ENCODE measurements at regions not wholly inside any gene's neighbourhood (a gene's known extent, or its start where the extent isn't known, plus 50 kb on each side); places are given as distances from the start of the nearest gene placed in this dataset.

DNA sequence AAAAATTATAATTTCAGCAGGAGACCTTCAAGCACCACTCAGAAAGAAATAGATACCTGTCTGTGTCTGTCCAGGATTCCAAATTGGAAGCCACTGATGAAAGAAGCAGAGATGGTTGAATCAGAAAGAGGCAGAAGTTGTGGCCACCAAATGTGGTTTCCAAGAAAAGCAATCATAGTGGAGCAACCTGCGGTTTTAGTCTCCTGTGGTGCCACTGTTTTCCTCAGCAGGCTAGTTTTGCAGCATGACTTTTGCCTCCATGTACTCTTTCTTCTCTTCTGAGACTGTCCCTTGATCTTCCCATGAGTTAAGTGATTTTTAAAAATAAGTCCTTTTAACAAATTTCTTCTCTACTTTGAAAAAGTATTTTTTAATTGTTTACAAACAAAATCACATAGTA, 535.8 kb downstream of the CYLC2 start:
- H3K36me3 ChIP-seq (replicated peaks; ENCODE audit: low read depth, low read length) = no peaks in the 10 kb centered on the region
- H3K4me3 ChIP-seq (ENCODE audit: low read length) = no peak overlapping the region
- no peaks in the 10 kb centered on the region for H3K9me3 ChIP-seq (ENCODE audit: insufficient read depth, low read length)
- no peak overlapping the region for H3K4me2 ChIP-seq (ENCODE audit: low read length)
- H3K4me1 ChIP-seq (ENCODE audit: low read length) = no peaks in the 10 kb centered on the region
- H4K20me1 ChIP-seq (ENCODE audit: insufficient read depth, low read length) = no peaks in the 10 kb centered on the region
- TF ChIP-seq, protein P1, sequence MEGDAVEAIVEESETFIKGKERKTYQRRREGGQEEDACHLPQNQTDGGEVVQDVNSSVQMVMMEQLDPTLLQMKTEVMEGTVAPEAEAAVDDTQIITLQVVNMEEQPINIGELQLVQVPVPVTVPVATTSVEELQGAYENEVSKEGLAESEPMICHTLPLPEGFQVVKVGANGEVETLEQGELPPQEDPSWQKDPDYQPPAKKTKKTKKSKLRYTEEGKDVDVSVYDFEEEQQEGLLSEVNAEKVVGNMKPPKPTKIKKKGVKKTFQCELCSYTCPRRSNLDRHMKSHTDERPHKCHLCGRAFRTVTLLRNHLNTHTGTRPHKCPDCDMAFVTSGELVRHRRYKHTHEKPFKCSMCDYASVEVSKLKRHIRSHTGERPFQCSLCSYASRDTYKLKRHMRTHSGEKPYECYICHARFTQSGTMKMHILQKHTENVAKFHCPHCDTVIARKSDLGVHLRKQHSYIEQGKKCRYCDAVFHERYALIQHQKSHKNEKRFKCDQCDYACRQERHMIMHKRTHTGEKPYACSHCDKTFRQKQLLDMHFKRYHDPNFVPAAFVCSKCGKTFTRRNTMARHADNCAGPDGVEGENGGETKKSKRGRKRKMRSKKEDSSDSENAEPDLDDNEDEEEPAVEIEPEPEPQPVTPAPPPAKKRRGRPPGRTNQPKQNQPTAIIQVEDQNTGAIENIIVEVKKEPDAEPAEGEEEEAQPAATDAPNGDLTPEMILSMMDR (IDR thresholded peaks at IDR 0.05; ENCODE audit: low read depth, low read length) = no peak
- TF ChIP-seq EZH2phosphoT487 (IDR thresholded peaks at IDR 0.05; ENCODE audit: low read depth) = no peak
- no peaks in the 10 kb centered on the region for H3K79me2 ChIP-seq (ENCODE audit: low read length)
- H3K27me3 ChIP-seq (ENCODE audit: low read depth, low read length) = no peaks in the 10 kb centered on the region
- no peak overlapping the region for H2AFZ ChIP-seq (ENCODE audit: low read depth, low read length)
- no peak overlapping the region for H3K9ac ChIP-seq (ENCODE audit: low read length)
- no peak overlapping the region for H3K27ac ChIP-seq (ENCODE audit: low read length)

DNA sequence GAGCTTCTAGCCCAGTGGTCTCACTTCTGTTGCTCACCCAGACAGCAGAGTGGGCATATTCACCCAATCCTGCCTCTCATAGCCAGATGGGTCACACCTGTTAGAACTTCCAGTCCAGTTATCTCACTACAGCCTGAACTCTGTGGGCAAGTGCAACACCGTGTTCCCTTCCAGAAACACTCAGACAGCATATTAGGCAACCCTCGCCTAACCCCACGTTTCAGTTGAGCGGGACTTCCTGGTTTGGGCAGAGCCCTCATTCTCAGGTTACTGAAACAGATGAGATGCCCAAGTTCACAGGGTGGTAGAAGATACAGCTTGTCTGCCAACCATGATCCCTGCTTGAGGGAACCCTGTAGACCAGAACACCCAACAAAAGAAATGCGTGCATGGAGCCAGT, 538.2 kb downstream of the CYLC2 start:
- H3K4me3 ChIP-seq (ENCODE audit: low read length) = no peak overlapping the region
- H4K20me1 ChIP-seq (ENCODE audit: insufficient read depth, low read length) = no peaks in the 10 kb centered on the region
- H2AFZ ChIP-seq (ENCODE audit: low read depth, low read length) = no peak overlapping the region

DNA sequence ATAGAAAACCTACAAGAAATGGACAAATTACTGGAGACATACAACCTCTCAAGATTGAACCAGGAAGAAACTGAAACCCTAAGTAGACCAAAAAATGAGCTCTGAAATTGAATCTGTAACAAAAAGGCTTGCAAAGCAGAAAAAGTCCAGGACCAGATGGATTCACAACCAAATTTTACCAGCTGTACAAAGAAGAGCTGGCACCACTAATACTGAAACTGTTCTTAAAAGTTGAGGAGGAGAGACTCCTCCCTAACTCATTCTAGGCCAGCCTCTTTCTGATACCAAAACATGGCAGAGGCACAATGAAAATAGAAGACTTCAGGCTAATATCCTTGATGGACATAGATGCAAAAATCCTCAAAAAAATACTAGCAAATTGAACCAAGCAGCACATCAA, 542.3 kb downstream of the CYLC2 start:
- no peaks in the 10 kb centered on the region for H3K27me3 ChIP-seq (ENCODE audit: low read depth, low read length)
- H3K79me2 ChIP-seq (ENCODE audit: low read length) = no peaks in the 10 kb centered on the region
- no peak overlapping the region for H3K4me3 ChIP-seq (ENCODE audit: low read length)
- TF ChIP-seq, protein P1 (IDR thresholded peaks at IDR 0.05; ENCODE audit: low read depth, low read length) = no peak
- TF ChIP-seq EZH2phosphoT487 (IDR thresholded peaks at IDR 0.05; ENCODE audit: low read depth) = no peak
- no peaks in the 10 kb centered on the region for H3K36me3 ChIP-seq (replicated peaks; ENCODE audit: low read depth, low read length)
- H3K4me1 ChIP-seq (ENCODE audit: low read length) = no peaks in the 10 kb centered on the region
- no peaks in the 10 kb centered on the region for H3K9me3 ChIP-seq (ENCODE audit: insufficient read depth, low read length)
- H3K27ac ChIP-seq (ENCODE audit: low read length) = no peak overlapping the region
- H3K9ac ChIP-seq (ENCODE audit: low read length) = no peak overlapping the region
- no peaks in the 10 kb centered on the region for H4K20me1 ChIP-seq (ENCODE audit: insufficient read depth, low read length)
- H2AFZ ChIP-seq (ENCODE audit: low read depth, low read length) = no peak overlapping the region
- no peak overlapping the region for H3K4me2 ChIP-seq (ENCODE audit: low read length)

More for the DNA sequence above, 538.2 kb downstream of the CYLC2 start:
- Histone ChIP-seq H3K4me2 (ENCODE audit: low read length) (no peak overlapping the region), H3K27me3 (ENCODE audit: low read depth, low read length) (no peaks in the 10 kb centered on the region), H3K79me2 (ENCODE audit: low read length) (no peaks in the 10 kb centered on the region), H3K4me1 (ENCODE audit: low read length) (no peaks in the 10 kb centered on the region), H3K36me3 (replicated peaks; ENCODE audit: low read depth, low read length) (no peaks in the 10 kb centered on the region), H3K9ac (ENCODE audit: low read length) (no peak overlapping the region), H3K27ac (ENCODE audit: low read length) (no peak overlapping the region), H3K9me3 (ENCODE audit: insufficient read depth, low read length) (no peaks in the 10 kb centered on the region)
- TF ChIP-seq, protein P1 (IDR thresholded peaks at IDR 0.05; ENCODE audit: low read depth, low read length) = no peak
- TF ChIP-seq EZH2phosphoT487 (IDR thresholded peaks at IDR 0.05; ENCODE audit: low read depth) = no peak

DNA sequence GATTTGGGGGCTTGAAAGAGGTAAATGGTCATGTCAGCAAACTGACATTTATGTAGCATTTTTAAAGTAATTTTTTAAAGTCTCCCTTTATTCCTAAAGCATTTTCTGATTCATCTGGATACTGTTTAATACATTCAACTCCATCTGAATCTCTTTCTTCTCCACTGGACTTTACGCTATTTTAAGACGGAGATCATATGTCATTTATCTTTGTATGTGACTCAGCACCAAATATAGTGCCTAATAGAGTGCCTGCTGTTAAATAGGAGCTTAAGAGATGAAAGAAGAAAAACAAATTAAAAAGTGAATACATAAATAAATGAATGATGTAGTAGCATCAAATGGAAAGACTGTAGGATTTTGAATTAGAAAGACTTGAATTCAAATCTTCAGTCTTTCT, 548.8 kb upstream of the SMC2 start:
- Histone ChIP-seq H2AFZ (ENCODE audit: low read depth, low read length) (no peak overlapping the region), H3K27ac (ENCODE audit: low read length) (no peak overlapping the region), H3K4me1 (ENCODE audit: low read length) (no peaks in the 10 kb centered on the region), H3K4me2 (ENCODE audit: low read length) (no peak overlapping the region), H3K9me3 (ENCODE audit: insufficient read depth, low read length) (no peaks in the 10 kb centered on the region), H3K4me3 (ENCODE audit: low read length) (no peak overlapping the region), H4K20me1 (ENCODE audit: insufficient read depth, low read length) (no peaks in the 10 kb centered on the region), H3K27me3 (ENCODE audit: low read depth, low read length) (no peaks in the 10 kb centered on the region), H3K79me2 (ENCODE audit: low read length) (no peaks in the 10 kb centered on the region), H3K9ac (ENCODE audit: low read length) (no peak overlapping the region), H3K36me3 (replicated peaks; ENCODE audit: low read depth, low read length) (no peaks in the 10 kb centered on the region)
- TF ChIP-seq EZH2phosphoT487 (IDR thresholded peaks at IDR 0.05; ENCODE audit: low read depth) = no peak
- TF ChIP-seq, protein P1 (IDR thresholded peaks at IDR 0.05; ENCODE audit: low read depth, low read length) = no peak

Measured in OCI-LY3 (cell line).